Cardiac muscle cell (in vitro differentiated cells and primary cell): ENCODE measurements at regions not wholly inside any gene's neighbourhood (a gene's known extent, or its start where the extent isn't known, plus 50 kb on each side); places are given as distances from the start of the nearest gene placed in this dataset.

Source experiments
- DNase-seq, 2 donors: peaks; one replicate each; pipeline versions ENCODE4 v3.0.0 to v3.0.0-alpha.2; 2010 to 2017; ENCODE audit warnings: low read depth in 1 of 2, low spot score in 1 of 2
- H3K27ac ChIP-seq: fragments of 200-600 bp; sonication (generic); 2 replicates; pipeline ENCODE4 v1.5.1; 2016
- H3K27me3 ChIP-seq: fragments of 200-600 bp; sonication (generic); 2 replicates; pipeline ENCODE4 v1.6.0; 2016; ENCODE audit warnings: control low read depth
- H3K36me3 ChIP-seq: fragments of 200-600 bp; sonication (generic); 2 replicates; pipeline ENCODE4 v1.5.1; 2016; ENCODE audit warnings: control low read depth
- H3K4me1 ChIP-seq: fragments of 200-600 bp; sonication (generic); 2 replicates; pipeline ENCODE4 v1.8.1; 2017; ENCODE audit warnings: low read depth, mild to moderate bottlenecking, mixed run types
- H3K4me3 ChIP-seq: fragments of 200-600 bp; sonication (generic); 2 replicates; pipeline ENCODE4 v1.5.1; 2016; ENCODE audit warnings: mild to moderate bottlenecking
- H3K9me3 ChIP-seq: fragments of 200-600 bp; sonication (generic); 2 replicates; pipeline ENCODE4 v1.5.1; 2017; ENCODE audit warnings: low read depth, mild to moderate bottlenecking, control low read depth
- TF ChIP-seq, protein P1 (sequence below): IDR thresholded peaks from 2 replicates; pipeline ENCODE4 v1.5.1; 2012; ENCODE audit warnings: low read depth, mild to moderate bottlenecking, low read length

DNA sequence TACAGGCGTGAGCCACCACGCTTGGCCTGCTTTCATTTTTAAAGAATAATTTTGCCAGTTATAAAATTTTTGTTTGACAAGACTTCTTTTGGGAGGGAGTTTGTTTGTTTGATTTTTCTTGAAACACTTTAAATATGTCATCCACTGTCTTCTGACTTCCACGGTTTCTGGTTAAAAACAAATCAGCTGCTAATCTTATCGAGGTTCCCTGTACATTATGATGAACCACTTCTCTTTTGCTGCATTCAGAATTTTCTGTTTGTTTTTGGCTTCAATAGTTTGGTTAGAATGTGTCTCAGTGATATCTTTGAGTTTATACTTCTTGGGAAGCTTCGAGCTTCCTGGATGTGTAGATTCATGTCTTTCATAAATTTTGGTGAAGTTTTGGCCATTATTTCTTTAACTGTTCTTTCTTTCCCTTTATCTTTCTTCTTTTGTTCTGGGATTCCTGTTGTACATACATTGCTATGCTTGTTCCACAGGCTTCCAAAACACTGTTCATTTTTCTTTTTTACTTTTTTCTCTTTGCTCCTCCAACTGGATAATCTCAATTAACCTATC is 60.8 kb downstream of the MSX2 start:
- Histone ChIP-seq H3K9me3 (no peaks in the 10 kb centered on the region), H3K36me3 (no peaks in the 10 kb centered on the region), H3K4me1 (no peaks in the 10 kb centered on the region), H3K27ac (no peak overlapping the region), H3K27me3 (no peaks in the 10 kb centered on the region), H3K4me3 (no peak overlapping the region)
- TF ChIP-seq, protein P1, sequence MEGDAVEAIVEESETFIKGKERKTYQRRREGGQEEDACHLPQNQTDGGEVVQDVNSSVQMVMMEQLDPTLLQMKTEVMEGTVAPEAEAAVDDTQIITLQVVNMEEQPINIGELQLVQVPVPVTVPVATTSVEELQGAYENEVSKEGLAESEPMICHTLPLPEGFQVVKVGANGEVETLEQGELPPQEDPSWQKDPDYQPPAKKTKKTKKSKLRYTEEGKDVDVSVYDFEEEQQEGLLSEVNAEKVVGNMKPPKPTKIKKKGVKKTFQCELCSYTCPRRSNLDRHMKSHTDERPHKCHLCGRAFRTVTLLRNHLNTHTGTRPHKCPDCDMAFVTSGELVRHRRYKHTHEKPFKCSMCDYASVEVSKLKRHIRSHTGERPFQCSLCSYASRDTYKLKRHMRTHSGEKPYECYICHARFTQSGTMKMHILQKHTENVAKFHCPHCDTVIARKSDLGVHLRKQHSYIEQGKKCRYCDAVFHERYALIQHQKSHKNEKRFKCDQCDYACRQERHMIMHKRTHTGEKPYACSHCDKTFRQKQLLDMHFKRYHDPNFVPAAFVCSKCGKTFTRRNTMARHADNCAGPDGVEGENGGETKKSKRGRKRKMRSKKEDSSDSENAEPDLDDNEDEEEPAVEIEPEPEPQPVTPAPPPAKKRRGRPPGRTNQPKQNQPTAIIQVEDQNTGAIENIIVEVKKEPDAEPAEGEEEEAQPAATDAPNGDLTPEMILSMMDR, result no peak
- no peak for DNase-seq
